Lung (tissue), 11 donors: ENCODE measurements at regions not wholly inside any gene's neighbourhood (a gene's known extent, or its start where the extent isn't known, plus 50 kb on each side); places are given as distances from the start of the nearest gene placed in this dataset.
A peak's percentile ranks its signal among the peaks of the same experiment; 100 is the strongest.

Source experiments
- ATAC-seq: fragments of 200-7000 bp; cut with Tn5 transposase; one replicate; pipeline ENCODE4 v1.9.1; 2020; ENCODE audit warnings: moderate number of reproducible peaks; ENCODE audit not compliant: insufficient read depth, low FRiP score
- DNase-seq, 3 donors: peaks; one replicate each; pipeline ENCODE4 v3.0.0-alpha.2; 2013 to 2017
- H3K27ac ChIP-seq, 2 donors: one replicate each; pipeline ENCODE4 v1.5.1; 2013; ENCODE audit warnings: mild to moderate bottlenecking in 2 of 2, moderate library complexity in 2 of 2, control low read depth in 1 of 2, inconsistent platforms in 1 of 2, low read depth in 1 of 2, low read length in 1 of 2
- H3K27me3 ChIP-seq, 3 donors: one replicate each; pipeline ENCODE4 v1.5.1; 2013; ENCODE audit warnings: low read length in 2 of 3; ENCODE audit not compliant: control insufficient read depth in 3 of 3, insufficient read depth in 3 of 3
- H3K36me3 ChIP-seq, 4 donors: one replicate each; pipeline ENCODE4 v1.5.1; 2013; ENCODE audit warnings: low read length in 4 of 4, mild to moderate bottlenecking in 1 of 4, moderate library complexity in 1 of 4; ENCODE audit not compliant: control insufficient read depth in 4 of 4, insufficient read depth in 4 of 4
- H3K4me1 ChIP-seq, 5 donors: one replicate each; pipeline ENCODE4 v1.5.1; 2013; ENCODE audit warnings: low read length in 5 of 5, mild to moderate bottlenecking in 2 of 5, moderate library complexity in 1 of 5; ENCODE audit not compliant: control insufficient read depth in 5 of 5, insufficient read depth in 5 of 5
- H3K4me3 ChIP-seq: one replicate; pipeline ENCODE4 v1.5.1; 2013; ENCODE audit warnings: mild to moderate bottlenecking, control low read depth, moderate library complexity
- H3K9ac ChIP-seq, 2 donors: one replicate each; pipeline ENCODE4 v1.5.1; 2013; ENCODE audit warnings: low read length in 2 of 2, control low read depth in 1 of 2; ENCODE audit not compliant: insufficient read depth in 1 of 2
- H3K9me3 ChIP-seq, 4 donors: one replicate each; pipeline ENCODE4 v1.5.1; 2013; ENCODE audit warnings: low read length in 3 of 4, mild to moderate bottlenecking in 1 of 4, moderate library complexity in 1 of 4; ENCODE audit not compliant: control insufficient read depth in 4 of 4, insufficient read depth in 3 of 4
- CTCF ChIP-seq: IDR thresholded peaks from 2 replicates; pipeline ENCODE4 v1.5.1; 2012; ENCODE audit warnings: mild to moderate bottlenecking; ENCODE audit errors: control extremely low read depth, extremely low read depth
- WGBS, 2 donors: extraction: QIAGEN DNeasy Blood & Tissue Kit; methylation state at CpG; one replicate each; pipeline ENCODE4 v1.1.7; 2013; 5-methylcytosine and 5-hydroxymethylcytosine counted together
- donor health status: control.
- donor health status: control.
- donor health status: Bipolar disorder and iron deficiency.
- donor health status: healthy.
- donor health status: DM: yes; HTN: yes; CAD: no.

DNA sequence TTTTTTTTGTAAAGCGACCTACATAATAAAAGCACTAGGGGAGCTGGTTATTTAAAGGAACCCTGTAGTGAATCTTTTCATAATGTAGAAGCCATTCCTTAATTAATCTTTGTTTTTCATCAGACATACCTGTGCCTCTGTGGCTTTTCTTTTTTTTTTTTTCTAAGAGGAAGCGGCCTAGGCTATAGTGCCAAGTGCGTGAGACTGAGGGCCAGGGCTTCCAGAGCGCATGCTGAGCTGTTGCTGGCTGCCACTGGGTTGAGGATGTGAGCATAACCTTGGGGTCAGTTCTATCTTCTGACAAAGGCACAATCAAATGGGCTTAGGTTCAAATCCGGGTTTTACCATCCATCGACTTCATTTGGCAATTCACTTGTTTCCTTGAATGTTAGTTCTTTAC, 103.7 kb downstream of the NEUROD6 start:
- Histone ChIP-seq H3K27ac (no peak overlapping the region), H3K4me1 (no peaks in the 10 kb centered on the region), H3K36me3 (no peaks in the 10 kb centered on the region), H3K27me3 (no peaks in the 10 kb centered on the region), H3K9ac (no peak overlapping the region), H3K9me3 (no peaks in the 10 kb centered on the region), H3K4me3 (no peak overlapping the region)
- no peak for ATAC-seq
- 90 to 92% methylated on average over 6 of the region's 6 CpGs for WGBS, 2 donors
- no peak for DNase-seq
- no peak for TF ChIP-seq CTCF

DNA sequence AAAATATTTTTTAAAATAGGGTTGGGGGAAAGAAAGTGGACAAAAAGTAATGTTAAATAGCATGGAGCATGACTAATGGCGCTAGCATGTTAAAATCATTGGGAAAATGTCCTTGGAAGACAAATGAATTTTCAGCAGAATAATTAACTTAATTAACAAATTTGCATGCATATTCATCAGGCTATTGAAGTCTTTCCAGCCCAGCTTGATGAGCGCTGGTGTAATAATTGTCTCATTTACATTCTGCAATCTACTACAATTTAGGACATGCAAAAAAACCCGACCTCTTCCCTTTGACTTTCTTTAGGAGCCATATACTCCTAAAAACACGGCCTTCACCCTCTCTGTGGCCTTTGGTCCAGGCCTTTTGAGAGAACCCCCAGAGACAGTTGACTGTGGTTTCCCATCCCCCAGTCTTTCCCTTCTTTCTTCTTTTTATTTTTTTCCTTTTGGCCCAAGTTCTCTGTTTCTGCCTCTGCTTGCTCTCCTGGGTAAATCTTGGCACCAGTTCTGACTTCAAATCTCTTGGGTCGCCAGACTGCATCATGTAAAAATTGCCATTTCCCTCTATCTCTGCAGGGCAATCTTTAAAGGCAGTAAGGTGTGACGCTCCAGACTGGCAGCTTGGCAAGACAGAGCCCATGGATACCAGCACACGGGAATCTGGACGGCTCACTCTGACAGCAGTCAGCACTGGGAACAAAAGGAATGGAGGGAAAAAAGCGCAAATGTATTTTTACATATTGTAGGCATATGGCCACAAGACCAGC, 105.5 kb downstream of the NEUROD6 start:
- Histone ChIP-seq H3K4me1 (no peaks in the 10 kb centered on the region), H3K9ac (no peak overlapping the region), H3K27me3 (no peaks in the 10 kb centered on the region), H3K9me3 (no peaks in the 10 kb centered on the region), H3K27ac (no peak overlapping the region), H3K4me3 (no peak overlapping the region), H3K36me3 (no peaks in the 10 kb centered on the region)
- WGBS, 2 donors = 82 to 86% methylated on average over 9 of the region's 9 CpGs
- no peak for TF ChIP-seq CTCF
- ATAC-seq = no peak
- DNase-seq = peak in 1 of 3 donors; percentile 24

DNA sequence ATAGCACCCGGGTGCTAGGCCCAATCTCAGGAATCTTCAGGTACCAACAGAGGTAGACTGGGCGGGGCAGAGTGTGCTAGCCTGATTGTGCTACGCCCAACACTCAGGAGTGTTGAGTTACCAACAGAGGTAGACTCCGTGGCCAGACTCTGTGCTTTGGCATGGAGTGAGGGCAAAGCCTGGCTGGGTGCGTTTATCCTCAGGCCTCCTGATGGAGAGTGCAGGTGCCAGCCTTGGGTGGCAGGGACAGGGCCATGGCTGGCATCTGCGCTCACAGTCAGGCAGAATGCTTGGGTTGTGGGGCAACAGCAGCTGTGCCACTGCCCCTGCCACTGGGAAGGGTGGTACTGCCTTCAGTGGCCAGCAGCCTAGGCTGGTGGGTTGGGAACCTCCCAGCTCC, 111.6 kb downstream of the NEUROD6 start:
- Histone ChIP-seq H3K36me3 (no peaks in the 10 kb centered on the region), H3K9me3 (peaks cover 0 to 16% (median 5%) of the 10 kb centered on the region in 4 donors), H3K9ac (no peak overlapping the region), H3K27ac (no peak overlapping the region), H3K4me3 (no peak overlapping the region), H3K27me3 (no peaks in the 10 kb centered on the region), H3K4me1 (no peaks in the 10 kb centered on the region)
- no peak for TF ChIP-seq CTCF
- DNase-seq (no peak), ATAC-seq (no peak)
- WGBS, 2 donors = 83 to 88% methylated on average over 6 of the region's 6 CpGs

DNA sequence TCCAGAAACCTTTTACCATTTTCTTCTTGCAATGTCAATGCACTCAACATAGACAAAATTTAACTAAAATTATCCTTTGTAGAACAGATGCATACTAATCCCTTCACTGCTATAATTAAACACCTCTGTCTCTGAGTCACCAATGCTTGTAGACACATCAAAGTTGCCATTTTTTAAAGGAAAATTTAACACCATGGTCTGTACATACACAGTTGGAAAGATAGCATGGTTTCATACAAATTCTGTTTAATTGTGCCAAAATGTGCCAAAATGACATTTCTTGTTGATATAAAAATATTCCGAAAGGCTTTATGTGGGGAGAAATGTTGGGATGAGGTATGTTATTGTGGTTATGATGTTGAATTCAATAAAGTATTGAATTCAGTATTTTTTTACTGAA, 125.8 kb downstream of the NEUROD6 start:
- WGBS, 2 donors = 95% methylated on average over 1 of the region's 1 CpG
- Histone ChIP-seq H3K9me3 (no peaks in the 10 kb centered on the region), H3K4me1 (no peaks in the 10 kb centered on the region), H3K9ac (no peak overlapping the region), H3K36me3 (no peaks in the 10 kb centered on the region), H3K4me3 (no peak overlapping the region), H3K27ac (no peak overlapping the region), H3K27me3 (no peaks in the 10 kb centered on the region)
- ATAC-seq (no peak), DNase-seq (no peak)
- no peak for TF ChIP-seq CTCF
